ENCODE measurements at regions not wholly inside any gene's neighbourhood (a gene's known extent, or its start where the extent isn't known, plus 50 kb on each side); places are given as distances from the start of the nearest gene placed in this dataset.

DNA sequence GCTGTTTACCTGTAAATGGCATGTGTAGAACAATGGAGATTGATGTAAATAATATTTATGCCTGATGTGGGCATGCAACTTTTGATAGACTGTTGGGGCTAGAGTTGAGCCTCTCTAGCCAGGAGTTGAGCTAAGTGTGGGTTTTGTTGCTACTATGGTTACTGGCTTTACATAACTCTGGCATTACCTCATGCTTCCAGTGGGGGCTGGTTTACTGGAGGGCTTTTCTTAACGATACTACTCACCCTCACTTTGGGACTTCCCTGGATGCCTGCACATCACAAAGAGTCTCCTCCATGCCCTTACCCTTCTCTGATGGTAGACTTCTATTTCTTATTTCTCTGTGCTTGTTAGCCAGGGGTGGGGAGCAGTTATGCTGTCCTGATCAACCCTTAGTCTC lies 524.6 kb upstream of the CDH4 start:
- TF ChIP-seq, protein P1, sequence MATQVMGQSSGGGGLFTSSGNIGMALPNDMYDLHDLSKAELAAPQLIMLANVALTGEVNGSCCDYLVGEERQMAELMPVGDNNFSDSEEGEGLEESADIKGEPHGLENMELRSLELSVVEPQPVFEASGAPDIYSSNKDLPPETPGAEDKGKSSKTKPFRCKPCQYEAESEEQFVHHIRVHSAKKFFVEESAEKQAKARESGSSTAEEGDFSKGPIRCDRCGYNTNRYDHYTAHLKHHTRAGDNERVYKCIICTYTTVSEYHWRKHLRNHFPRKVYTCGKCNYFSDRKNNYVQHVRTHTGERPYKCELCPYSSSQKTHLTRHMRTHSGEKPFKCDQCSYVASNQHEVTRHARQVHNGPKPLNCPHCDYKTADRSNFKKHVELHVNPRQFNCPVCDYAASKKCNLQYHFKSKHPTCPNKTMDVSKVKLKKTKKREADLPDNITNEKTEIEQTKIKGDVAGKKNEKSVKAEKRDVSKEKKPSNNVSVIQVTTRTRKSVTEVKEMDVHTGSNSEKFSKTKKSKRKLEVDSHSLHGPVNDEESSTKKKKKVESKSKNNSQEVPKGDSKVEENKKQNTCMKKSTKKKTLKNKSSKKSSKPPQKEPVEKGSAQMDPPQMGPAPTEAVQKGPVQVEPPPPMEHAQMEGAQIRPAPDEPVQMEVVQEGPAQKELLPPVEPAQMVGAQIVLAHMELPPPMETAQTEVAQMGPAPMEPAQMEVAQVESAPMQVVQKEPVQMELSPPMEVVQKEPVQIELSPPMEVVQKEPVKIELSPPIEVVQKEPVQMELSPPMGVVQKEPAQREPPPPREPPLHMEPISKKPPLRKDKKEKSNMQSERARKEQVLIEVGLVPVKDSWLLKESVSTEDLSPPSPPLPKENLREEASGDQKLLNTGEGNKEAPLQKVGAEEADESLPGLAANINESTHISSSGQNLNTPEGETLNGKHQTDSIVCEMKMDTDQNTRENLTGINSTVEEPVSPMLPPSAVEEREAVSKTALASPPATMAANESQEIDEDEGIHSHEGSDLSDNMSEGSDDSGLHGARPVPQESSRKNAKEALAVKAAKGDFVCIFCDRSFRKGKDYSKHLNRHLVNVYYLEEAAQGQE (IDR thresholded peaks at IDR 0.05; ENCODE audit: insufficient read depth in 1 of 2, low read depth in 2 of 2, low read length in 2 of 2), result no peak
- TF ChIP-seq FOXP2 (optimal IDR thresholded peaks at IDR 0.05; ENCODE audit: borderline replicate concordance, extremely low read depth, extremely low read length, insufficient read depth), result no peak
- no peak for TF ChIP-seq TAF1 (IDR thresholded peaks at IDR 0.05; ENCODE audit: borderline replicate concordance, insufficient read depth, low read length)
- no peak for TF ChIP-seq SIN3A (IDR thresholded peaks at IDR 0.05; ENCODE audit: borderline replicate concordance, insufficient read depth, low read length)
- no peak for TF ChIP-seq POLR2AphosphoS5 (IDR thresholded peaks at IDR 0.05; ENCODE audit: low read depth, low read length)

DNA sequence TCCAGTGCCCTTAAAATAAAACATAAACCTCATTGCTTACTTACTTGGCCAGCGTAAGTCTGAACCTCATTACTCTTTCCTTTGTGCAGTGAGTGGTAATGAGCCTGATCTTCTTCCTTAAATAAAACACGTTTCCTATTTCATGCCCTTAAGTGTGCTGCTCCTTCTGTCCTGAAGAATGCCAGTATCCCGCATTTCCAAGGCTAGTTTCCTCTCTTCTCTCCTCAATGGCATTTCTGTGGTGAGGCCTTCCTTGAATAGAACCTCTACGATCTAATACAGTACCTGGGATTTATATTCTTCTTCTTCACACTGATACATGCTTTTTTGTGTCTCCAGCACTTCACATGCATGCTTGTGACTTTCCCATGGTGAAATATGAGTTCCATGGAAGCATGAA lies 523.4 kb upstream of the CDH4 start:
- no peak for TF ChIP-seq FOXP2 (optimal IDR thresholded peaks at IDR 0.05; ENCODE audit: borderline replicate concordance, extremely low read depth, extremely low read length, insufficient read depth)
- TF ChIP-seq POLR2AphosphoS5 (IDR thresholded peaks at IDR 0.05; ENCODE audit: low read depth, low read length), result no peak
- TF ChIP-seq, protein P1 (IDR thresholded peaks at IDR 0.05; ENCODE audit: insufficient read depth in 1 of 2, low read depth in 2 of 2, low read length in 2 of 2), result no peak
- no peak for TF ChIP-seq TAF1 (IDR thresholded peaks at IDR 0.05; ENCODE audit: borderline replicate concordance, insufficient read depth, low read length)
- TF ChIP-seq SIN3A (IDR thresholded peaks at IDR 0.05; ENCODE audit: borderline replicate concordance, insufficient read depth, low read length), result no peak

DNA sequence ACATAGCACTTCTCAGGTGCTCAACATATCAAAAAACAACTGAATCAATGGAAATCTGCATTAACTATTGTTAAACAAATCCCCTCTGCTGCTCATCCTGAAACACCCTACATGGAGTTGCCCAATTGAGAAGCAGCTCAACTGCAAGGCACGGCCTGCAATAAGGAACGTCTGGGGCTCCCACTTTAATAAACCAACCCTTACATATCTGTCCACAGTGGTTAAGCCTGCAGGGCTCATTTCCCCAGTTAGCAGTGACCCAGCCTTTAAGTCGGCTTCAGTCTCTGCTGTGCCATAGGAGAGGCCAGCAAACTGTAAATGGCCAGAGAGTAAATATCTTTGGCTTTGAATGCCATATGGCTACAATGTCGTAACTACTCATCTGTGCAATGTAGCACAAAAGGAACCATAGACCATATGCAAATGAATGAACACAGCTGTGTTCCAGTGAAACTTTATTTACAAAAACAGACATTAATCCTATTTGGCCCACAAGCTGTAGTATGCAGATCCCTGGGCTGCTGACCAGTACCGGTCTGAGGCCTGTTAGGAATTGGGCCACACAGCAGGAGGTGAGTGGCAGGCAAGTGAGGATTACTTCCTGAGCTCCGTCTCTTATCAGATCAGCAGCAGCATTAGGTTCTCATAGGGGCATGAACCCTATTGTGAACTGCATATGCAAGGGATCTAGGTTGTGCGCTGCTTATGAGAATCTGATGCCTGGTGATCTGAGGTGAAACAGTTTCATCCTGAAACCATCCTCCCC lies 522.7 kb upstream of the CDH4 start:
- TF ChIP-seq, protein P1 (IDR thresholded peaks at IDR 0.05; ENCODE audit: insufficient read depth in 1 of 2, low read depth in 2 of 2, low read length in 2 of 2), result no peak
- no peak for TF ChIP-seq FOXP2 (optimal IDR thresholded peaks at IDR 0.05; ENCODE audit: borderline replicate concordance, extremely low read depth, extremely low read length, insufficient read depth)
- TF ChIP-seq SIN3A (IDR thresholded peaks at IDR 0.05; ENCODE audit: borderline replicate concordance, insufficient read depth, low read length), result no peak
- no peak for TF ChIP-seq TAF1 (IDR thresholded peaks at IDR 0.05; ENCODE audit: borderline replicate concordance, insufficient read depth, low read length)
- TF ChIP-seq POLR2AphosphoS5 (IDR thresholded peaks at IDR 0.05; ENCODE audit: low read depth, low read length), result no peak

DNA sequence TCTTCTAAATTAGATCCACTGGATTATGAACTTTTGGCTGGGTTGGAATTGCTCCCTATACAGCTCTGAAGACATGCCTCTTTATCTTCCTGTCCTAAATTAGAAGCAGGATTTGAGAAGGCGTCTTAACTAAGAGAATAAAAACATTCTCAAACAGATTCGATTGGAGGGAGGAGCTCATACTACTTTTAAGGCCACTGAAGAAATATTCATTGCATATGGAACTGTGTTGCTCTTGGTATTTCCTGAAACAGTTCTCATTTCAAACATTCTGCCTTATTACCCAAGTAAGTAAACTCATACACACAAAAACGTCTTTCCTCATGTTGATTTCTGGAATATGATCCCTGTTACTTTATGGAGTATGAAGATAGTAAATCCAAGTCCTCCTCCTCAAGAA lies 519.7 kb upstream of the CDH4 start:
- TF ChIP-seq FOXP2 (optimal IDR thresholded peaks at IDR 0.05; ENCODE audit: borderline replicate concordance, extremely low read depth, extremely low read length, insufficient read depth), result no peak
- TF ChIP-seq POLR2AphosphoS5 (IDR thresholded peaks at IDR 0.05; ENCODE audit: low read depth, low read length), result no peak
- TF ChIP-seq, protein P1 (IDR thresholded peaks at IDR 0.05; ENCODE audit: insufficient read depth in 1 of 2, low read depth in 2 of 2, low read length in 2 of 2), result no peak
- TF ChIP-seq SIN3A (IDR thresholded peaks at IDR 0.05; ENCODE audit: borderline replicate concordance, insufficient read depth, low read length), result no peak
- no peak for TF ChIP-seq TAF1 (IDR thresholded peaks at IDR 0.05; ENCODE audit: borderline replicate concordance, insufficient read depth, low read length)

Data from PFSK-1 (cell line).